ENCODE measurements at regions not wholly inside any gene's neighbourhood (a gene's known extent, or its start where the extent isn't known, plus 50 kb on each side); places are given as distances from the start of the nearest gene placed in this dataset.

GRCh38 chr2:118290411-118291250 lies 202.4 kb downstream of the INSIG2 start:
- in situ Hi-C loops (cut with MboI; ENCODE audit: low pct_unique_long_range_greater_than_20kb, low sequenced_read_pairs, unreplicated experiment): no loop called here
- DNase-seq (ENCODE audit: low spot score): no peak
- TF ChIP-seq CTCF (IDR thresholded peaks at IDR 0.05; ENCODE audit: extremely low read depth, insufficient read depth, missing control alignments): no peak

GRCh38 chr2:118279005-118279404 lies 190.7 kb downstream of the INSIG2 start:
- no peak for DNase-seq (ENCODE audit: low spot score)
- TF ChIP-seq CTCF (IDR thresholded peaks at IDR 0.05; ENCODE audit: extremely low read depth, insufficient read depth, missing control alignments): no peak
- in situ Hi-C loops (cut with MboI; ENCODE audit: low pct_unique_long_range_greater_than_20kb, low sequenced_read_pairs, unreplicated experiment): no loop called here

GRCh38 chr2:118278046-118278445 lies 189.8 kb downstream of the INSIG2 start:
- in situ Hi-C loops (cut with MboI; ENCODE audit: low pct_unique_long_range_greater_than_20kb, low sequenced_read_pairs, unreplicated experiment): no loop called here
- DNase-seq (ENCODE audit: low spot score): no peak
- no peak for TF ChIP-seq CTCF (IDR thresholded peaks at IDR 0.05; ENCODE audit: extremely low read depth, insufficient read depth, missing control alignments)

- TF ChIP-seq CTCF (IDR thresholded peaks at IDR 0.05; ENCODE audit: extremely low read depth, insufficient read depth, missing control alignments): no peak
- no peak for DNase-seq (ENCODE audit: low spot score)
- in situ Hi-C loops (cut with MboI; ENCODE audit: low pct_unique_long_range_greater_than_20kb, low sequenced_read_pairs, unreplicated experiment): no loop called here
These were observed 186.7 kb downstream of the INSIG2 start for GRCh38 chr2:118274841-118275510.

- in situ Hi-C loops (cut with MboI; ENCODE audit: low pct_unique_long_range_greater_than_20kb, low sequenced_read_pairs, unreplicated experiment): no loop called here
- TF ChIP-seq CTCF (IDR thresholded peaks at IDR 0.05; ENCODE audit: extremely low read depth, insufficient read depth, missing control alignments): no peak
- DNase-seq (ENCODE audit: low spot score): no peak
These were observed 184.1 kb downstream of the INSIG2 start for GRCh38 chr2:118272391-118272790.

GRCh38 chr2:118269408-118270051 lies 181.3 kb downstream of the INSIG2 start:
- TF ChIP-seq CTCF (IDR thresholded peaks at IDR 0.05; ENCODE audit: extremely low read depth, insufficient read depth, missing control alignments): peak; percentile 12
- DNase-seq (ENCODE audit: low spot score): no peak
- in situ Hi-C loops (cut with MboI; ENCODE audit: low pct_unique_long_range_greater_than_20kb, low sequenced_read_pairs, unreplicated experiment): no loop called here

Data from GM13977 (cell line).